GM10248 (cell line): ENCODE measurements at regions not wholly inside any gene's neighbourhood (a gene's known extent, or its start where the extent isn't known, plus 50 kb on each side); places are given as distances from the start of the nearest gene placed in this dataset.

Experiments
- CTCF ChIA-PET: fragments of 300-600 bp; sonication (Branson Sonifier 250); formaldehyde crosslinking; extraction: SDS; loops from one replicate; lab custom pipeline; 2021; ENCODE audit warnings: antibody characterized with exemption; lab: Yijun Ruan, JAX
- POLR2A ChIA-PET: fragments of 350-650 bp; sonication (Branson Sonifier 250); formaldehyde crosslinking; extraction: SDS; loops from one replicate; lab custom pipeline; 2020; ENCODE audit warnings: antibody characterized with exemption; lab: Yijun Ruan, JAX
- DNase-seq: peaks from one replicate; pipeline ENCODE4 v3.0.0; 2012; ENCODE audit errors: extremely low spot score
- TF ChIP-seq, protein P1 (sequence below): IDR thresholded peaks from 2 replicates; pipeline ENCODE4 v1.5.1; 2012; ENCODE audit warnings: mild to moderate bottlenecking, low read depth; ENCODE audit errors: extremely low read depth, missing control alignments, control extremely low read depth

DNA sequence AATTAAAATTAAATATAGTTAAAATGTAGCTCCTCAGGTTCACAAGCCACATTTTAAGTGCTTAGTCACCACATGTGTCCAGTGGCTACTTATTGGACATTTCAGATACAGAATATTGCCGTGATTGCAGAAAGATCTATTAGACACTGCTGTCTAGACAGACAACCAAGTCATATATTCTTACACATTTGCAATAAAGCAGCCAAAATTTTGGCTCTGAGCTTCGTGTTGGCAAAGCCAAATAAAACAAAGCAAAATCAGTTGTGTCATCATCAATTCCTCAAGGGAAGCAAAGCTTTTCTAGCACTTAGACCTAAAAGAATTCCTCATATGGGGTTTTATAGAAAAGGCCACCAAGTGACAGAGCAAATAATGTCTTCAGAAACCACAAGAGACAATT is 193.1 kb upstream of the LPP start:
- TF ChIP-seq, protein P1, sequence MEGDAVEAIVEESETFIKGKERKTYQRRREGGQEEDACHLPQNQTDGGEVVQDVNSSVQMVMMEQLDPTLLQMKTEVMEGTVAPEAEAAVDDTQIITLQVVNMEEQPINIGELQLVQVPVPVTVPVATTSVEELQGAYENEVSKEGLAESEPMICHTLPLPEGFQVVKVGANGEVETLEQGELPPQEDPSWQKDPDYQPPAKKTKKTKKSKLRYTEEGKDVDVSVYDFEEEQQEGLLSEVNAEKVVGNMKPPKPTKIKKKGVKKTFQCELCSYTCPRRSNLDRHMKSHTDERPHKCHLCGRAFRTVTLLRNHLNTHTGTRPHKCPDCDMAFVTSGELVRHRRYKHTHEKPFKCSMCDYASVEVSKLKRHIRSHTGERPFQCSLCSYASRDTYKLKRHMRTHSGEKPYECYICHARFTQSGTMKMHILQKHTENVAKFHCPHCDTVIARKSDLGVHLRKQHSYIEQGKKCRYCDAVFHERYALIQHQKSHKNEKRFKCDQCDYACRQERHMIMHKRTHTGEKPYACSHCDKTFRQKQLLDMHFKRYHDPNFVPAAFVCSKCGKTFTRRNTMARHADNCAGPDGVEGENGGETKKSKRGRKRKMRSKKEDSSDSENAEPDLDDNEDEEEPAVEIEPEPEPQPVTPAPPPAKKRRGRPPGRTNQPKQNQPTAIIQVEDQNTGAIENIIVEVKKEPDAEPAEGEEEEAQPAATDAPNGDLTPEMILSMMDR: no peak
- no peak for DNase-seq
- ChIA-PET CTCF (no interaction called here), POLR2A (no interaction called here)

DNA sequence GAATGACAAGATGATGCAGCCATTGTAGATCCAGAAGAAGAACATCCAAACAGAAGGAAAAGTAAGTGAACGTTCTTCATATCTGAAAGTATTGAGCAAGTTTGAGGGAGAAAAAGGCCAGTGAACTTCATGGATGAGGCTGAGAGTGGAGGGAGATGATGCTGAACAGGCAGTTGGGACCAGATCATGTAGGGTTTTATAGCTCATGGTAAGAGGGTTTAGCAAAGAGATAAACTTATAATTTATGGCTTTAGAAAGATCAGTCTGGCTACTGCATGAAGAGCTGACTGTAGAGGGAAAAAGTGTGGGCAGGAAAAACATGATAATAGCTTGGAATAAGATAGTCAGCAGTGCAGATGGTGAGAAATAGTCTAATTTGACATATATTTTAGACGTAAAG is 192.6 kb upstream of the LPP start:
- no peak for DNase-seq
- ChIA-PET POLR2A (no interaction called here), CTCF (interaction anchor here (0.5 to 0.7 kb wide), 2 partner anchors 15 to 219 kb away, joined by 3 read pairs; no protein-coding TSS in a partner anchor)
- TF ChIP-seq, protein P1: no peak

DNA sequence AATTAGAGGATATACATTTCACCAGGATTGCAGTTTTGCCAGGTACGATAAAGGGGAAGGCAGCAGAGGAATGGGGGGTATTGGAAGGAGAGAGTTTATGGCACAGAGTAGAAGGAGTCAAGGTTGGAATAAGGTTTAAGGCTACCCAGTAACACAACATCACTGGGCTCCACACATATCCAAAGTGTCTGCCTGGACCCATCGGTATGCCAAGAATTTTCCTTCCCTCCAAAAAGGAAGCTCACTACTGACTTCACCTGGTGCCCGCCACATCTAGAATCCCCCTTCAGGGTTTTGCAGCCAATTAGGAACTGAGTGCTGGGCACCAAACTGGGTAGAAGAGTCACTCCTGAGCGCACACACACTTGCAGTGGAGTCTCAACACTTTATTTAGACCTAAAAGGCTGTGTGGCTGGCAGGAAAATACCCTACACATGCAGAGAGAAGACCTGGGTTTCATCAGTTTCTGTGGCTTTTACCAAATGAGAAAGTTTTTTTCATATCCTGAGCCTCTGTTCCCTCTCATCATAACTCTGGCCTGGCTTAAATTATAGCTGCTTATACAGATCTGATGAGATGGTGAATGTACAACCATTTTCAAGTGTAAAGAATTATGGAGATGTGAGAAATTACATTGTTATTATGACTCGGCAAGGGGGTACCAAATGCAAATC is 190.8 kb upstream of the LPP start:
- POLR2A ChIA-PET: no interaction called here
- no peak for DNase-seq
- TF ChIP-seq, protein P1: no peak
- CTCF ChIA-PET: no interaction called here

DNA sequence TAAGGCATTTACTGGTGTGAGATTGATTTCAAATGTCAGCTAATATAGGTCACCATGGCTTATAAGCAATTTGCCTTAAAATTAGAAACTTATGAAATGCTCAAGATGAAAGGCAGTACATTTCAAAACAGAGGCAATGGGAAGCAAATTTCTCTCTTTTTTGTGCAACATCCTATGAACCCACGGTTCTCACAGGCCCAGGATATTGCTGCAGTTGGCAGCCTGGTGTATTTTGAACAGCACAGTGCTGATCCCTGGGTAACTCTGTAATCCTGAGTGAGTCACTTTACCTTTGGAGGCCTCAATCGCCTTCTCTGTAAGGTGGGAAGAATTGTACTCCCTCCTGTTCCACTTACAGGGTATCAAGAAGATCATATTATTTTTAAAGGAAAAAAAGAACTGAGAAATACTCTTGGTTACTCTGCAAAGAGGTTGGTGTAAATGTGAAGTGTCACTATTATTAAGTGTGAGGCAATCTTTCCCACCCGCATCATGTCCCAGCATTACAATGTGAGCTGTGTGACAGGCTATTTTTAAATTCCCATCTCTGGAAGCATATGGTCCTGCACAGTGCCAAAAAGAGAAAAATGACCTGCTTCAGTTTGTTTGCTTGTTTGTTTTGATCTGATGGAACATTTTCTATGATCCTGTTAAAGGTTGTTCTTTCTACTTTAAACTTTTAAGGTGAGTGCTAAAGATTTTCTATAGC is 190.1 kb upstream of the LPP start:
- ChIA-PET CTCF (no interaction called here), POLR2A (no interaction called here)
- TF ChIP-seq, protein P1: no peak
- DNase-seq: no peak

DNA sequence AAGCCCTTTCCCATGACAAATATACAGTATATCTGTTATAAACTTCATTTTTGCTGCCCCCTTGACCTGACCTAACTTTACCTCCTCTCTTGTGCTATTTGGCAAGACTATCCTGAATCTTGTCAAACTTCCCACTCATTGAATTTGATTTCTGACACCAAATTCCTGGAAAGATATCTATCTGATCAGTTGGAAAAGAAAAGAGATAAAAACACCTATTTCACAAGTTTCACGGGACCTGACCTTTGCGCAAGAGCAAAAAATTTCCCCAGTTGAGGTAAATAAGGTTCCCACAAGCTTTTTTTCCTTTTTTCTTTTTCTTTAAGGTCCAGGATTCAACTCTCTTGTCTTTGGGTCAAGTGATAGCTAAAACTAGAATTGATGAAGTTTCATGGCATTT is 189.2 kb upstream of the LPP start:
- ChIA-PET CTCF (no interaction called here), POLR2A (no interaction called here)
- no peak for DNase-seq
- TF ChIP-seq, protein P1: no peak

DNA sequence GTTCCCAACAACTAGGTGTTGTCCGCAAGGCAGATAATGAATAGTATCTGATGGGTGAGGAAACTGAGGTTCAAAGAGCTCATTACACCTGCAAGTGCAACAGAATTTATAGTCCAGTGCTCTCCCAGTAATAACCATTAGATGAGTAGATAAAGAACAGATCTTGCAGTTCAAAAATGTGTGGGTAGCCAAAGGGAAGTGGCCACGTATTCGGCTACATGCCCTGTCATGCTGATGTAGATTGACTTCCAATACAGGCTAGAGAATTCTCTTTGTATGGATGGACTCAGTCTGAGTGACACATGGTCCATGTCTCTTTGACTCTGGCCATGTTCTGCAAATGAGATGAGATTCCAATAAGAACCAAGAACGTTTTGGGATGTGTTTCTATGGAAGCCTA is 187.9 kb upstream of the LPP start:
- ChIA-PET CTCF (interaction anchor here (0.9 kb wide), 1 partner anchor 225 kb away, joined by 3 read pairs; no protein-coding TSS in a partner anchor), POLR2A (no interaction called here)
- TF ChIP-seq, protein P1: no peak
- no peak for DNase-seq
